Mesothelial cell of epicardium (in vitro differentiated cells): ENCODE measurements at regions not wholly inside any gene's neighbourhood (a gene's known extent, or its start where the extent isn't known, plus 50 kb on each side); places are given as distances from the start of the nearest gene placed in this dataset.
"Not testable (repeated sequence)": the region's sequence is repeated elsewhere in the genome, so short reads cannot be mapped to it uniquely, and the experiment has no call there.

Experiments
- DNase-seq, 2 experiments: peaks; one replicate each; pipeline ENCODE4 v3.0.0; 2021; ENCODE audit warnings: low spot score in 2 of 2; ENCODE audit not compliant: unreplicated experiment in 2 of 2
- H3K27ac Mint-ChIP-seq: 2 replicates; pipeline ENCODE4 v1.8.0; 2021; ENCODE audit warnings: mixed read lengths
- H3K27me3 Mint-ChIP-seq: 2 replicates; pipeline ENCODE4 v1.8.0; 2021; ENCODE audit warnings: low read depth, mixed read lengths
- H3K36me3 Mint-ChIP-seq: 2 replicates; pipeline ENCODE4 v1.8.0; 2021; ENCODE audit warnings: mixed read lengths
- H3K4me1 Mint-ChIP-seq: 2 replicates; pipeline ENCODE4 v1.8.0; 2021; ENCODE audit warnings: mixed read lengths
- H3K4me3 Mint-ChIP-seq: 2 replicates; pipeline ENCODE4 v1.8.0; 2021; ENCODE audit warnings: mild to moderate bottlenecking, moderate library complexity, mixed read lengths
- H3K9me3 Mint-ChIP-seq: 2 replicates; pipeline ENCODE4 v1.8.0; 2021; ENCODE audit warnings: mixed read lengths
- CTCF ChIP-seq: fragments of 200-600 bp; sonication (generic); IDR thresholded peaks from one replicate; pipeline ENCODE4 v1.5.0; 2021; ENCODE audit warnings: antibody characterized with exemption; ENCODE audit not compliant: unreplicated experiment

- H3K27me3 Mint-ChIP-seq = no peaks in the 10 kb centered on the region
- H3K4me1 Mint-ChIP-seq = peaks cover 51% of the 10 kb centered on the region
- no peak for DNase-seq
- no peaks in the 10 kb centered on the region for H3K36me3 Mint-ChIP-seq
- H3K27ac Mint-ChIP-seq = peak overlapping the region; percentile 51
- H3K9me3 Mint-ChIP-seq = no peaks in the 10 kb centered on the region
- no peak for TF ChIP-seq CTCF
- H3K4me3 Mint-ChIP-seq = no peak overlapping the region
These were observed 55.5 kb upstream of the ABLIM1 start for GRCh38 chr10:114713525-114714090.

- Mint-ChIP-seq H3K27me3 (no peaks in the 10 kb centered on the region), H3K36me3 (no peaks in the 10 kb centered on the region), H3K27ac (peak overlapping the region; percentile 51), H3K9me3 (no peaks in the 10 kb centered on the region), H3K4me1 (peaks cover 54% of the 10 kb centered on the region), H3K4me3 (no peak overlapping the region)
- DNase-seq = peak in 1 of 2 experiments; percentile 43
- no peak for TF ChIP-seq CTCF
These were observed 56.2 kb upstream of the ABLIM1 start for GRCh38 chr10:114714281-114714741.

GRCh38 chr10:114715171-114715670 is 57.1 kb upstream of the ABLIM1 start:
- H3K4me1 Mint-ChIP-seq = peaks cover 54% of the 10 kb centered on the region
- H3K27me3 Mint-ChIP-seq = no peaks in the 10 kb centered on the region
- TF ChIP-seq CTCF = no peak
- H3K27ac Mint-ChIP-seq = peak overlapping the region; percentile 70
- no peak overlapping the region for H3K4me3 Mint-ChIP-seq
- H3K9me3 Mint-ChIP-seq = no peaks in the 10 kb centered on the region
- no peaks in the 10 kb centered on the region for H3K36me3 Mint-ChIP-seq
- DNase-seq = no peak

- no peak for TF ChIP-seq CTCF
- Mint-ChIP-seq H3K27ac (no peak overlapping the region), H3K4me3 (no peak overlapping the region), H3K36me3 (no peaks in the 10 kb centered on the region), H3K27me3 (no peaks in the 10 kb centered on the region), H3K4me1 (peaks cover 54% of the 10 kb centered on the region), H3K9me3 (no peaks in the 10 kb centered on the region)
- DNase-seq = no peak
These were observed 58.8 kb upstream of the ABLIM1 start for GRCh38 chr10:114716811-114717404.

GRCh38 chr10:114717881-114718280 is 59.8 kb upstream of the ABLIM1 start:
- DNase-seq, H3K4me3 Mint-ChIP-seq, H3K9me3 Mint-ChIP-seq, H3K36me3 Mint-ChIP-seq, H3K27me3 Mint-ChIP-seq: not testable (repeated sequence)
- Mint-ChIP-seq H3K4me1 (peaks cover 56% of the 10 kb centered on the region), H3K27ac (peak overlapping the region; percentile 25)

- no peaks in the 10 kb centered on the region for H3K36me3 Mint-ChIP-seq
- H3K27me3 Mint-ChIP-seq = no peaks in the 10 kb centered on the region
- no peak for DNase-seq
- H3K4me1 Mint-ChIP-seq = peaks cover 56% of the 10 kb centered on the region
- H3K4me3 Mint-ChIP-seq = no peak overlapping the region
- peak overlapping the region; percentile 35 for H3K27ac Mint-ChIP-seq
- TF ChIP-seq CTCF = no peak
- H3K9me3 Mint-ChIP-seq = no peaks in the 10 kb centered on the region
These were observed 60.3 kb upstream of the ABLIM1 start for GRCh38 chr10:114718374-114718773.
